NCI-H69 (cell line): ENCODE measurements at regions not wholly inside any gene's neighbourhood (a gene's known extent, or its start where the extent isn't known, plus 50 kb on each side); places are given as distances from the start of the nearest gene placed in this dataset.
"Not testable (repeated sequence)": the region's sequence is repeated elsewhere in the genome, so short reads cannot be mapped to it uniquely, and the experiment has no call there.

Experiments
- DNase-seq: peaks from one replicate; lab custom pipeline; 2025; lab: John Stamatoyannopoulos, UW

- DNase-seq = not testable (repeated sequence)
These were observed 52.6 kb upstream of the KIF26B start for GRCh38 chr1:245102149-245102548.

GRCh38 chr1:245099401-245099800 lies 55.4 kb upstream of the KIF26B start:
- no peak for DNase-seq

- no peak for DNase-seq
These were observed 55.9 kb upstream of the KIF26B start for GRCh38 chr1:245098924-245099323.

- DNase-seq = peak; percentile 14
These were observed 58.3 kb upstream of the KIF26B start for GRCh38 chr1:245096311-245097066.

GRCh38 chr1:245095903-245096302 lies 58.9 kb upstream of the KIF26B start:
- no peak for DNase-seq

- no peak for DNase-seq
These were observed 59.8 kb upstream of the KIF26B start for GRCh38 chr1:245094954-245095353.

- DNase-seq = no peak
These were observed 60.7 kb upstream of the KIF26B start for GRCh38 chr1:245094092-245094491.

GRCh38 chr1:245092638-245092976 lies 62.2 kb upstream of the KIF26B start:
- DNase-seq = no peak

- peak; percentile 73 for DNase-seq
These were observed 62.8 kb upstream of the KIF26B start for GRCh38 chr1:245091818-245092637.

GRCh38 chr1:245091171-245091621 lies 63.6 kb upstream of the KIF26B start:
- no peak for DNase-seq

GRCh38 chr1:245090491-245091090 lies 64.2 kb upstream of the KIF26B start:
- no peak for DNase-seq

- DNase-seq = no peak
These were observed 67.1 kb upstream of the KIF26B start for GRCh38 chr1:245087723-245088122.

GRCh38 chr1:245086389-245086969 lies 68.3 kb upstream of the KIF26B start:
- DNase-seq = no peak

- DNase-seq = no peak
These were observed 69.2 kb upstream of the KIF26B start for GRCh38 chr1:245085508-245086095.

- no peak for DNase-seq
These were observed 70.2 kb upstream of the KIF26B start for GRCh38 chr1:245084551-245084950.

- peak; percentile 56 for DNase-seq
These were observed 75.7 kb upstream of the KIF26B start for GRCh38 chr1:245079021-245079609.

GRCh38 chr1:245074898-245075297 lies 79.9 kb upstream of the KIF26B start:
- DNase-seq = no peak

GRCh38 chr1:245074232-245074747 lies 80.5 kb upstream of the KIF26B start:
- DNase-seq = peak; percentile 51

GRCh38 chr1:245070836-245071615 lies 83.8 kb upstream of the KIF26B start:
- no peak for DNase-seq

- DNase-seq = no peak
These were observed 87.5 kb upstream of the KIF26B start for GRCh38 chr1:245067257-245067656.
